ENCODE measurements at regions not wholly inside any gene's neighbourhood (a gene's known extent, or its start where the extent isn't known, plus 50 kb on each side); places are given as distances from the start of the nearest gene placed in this dataset.

DNA sequence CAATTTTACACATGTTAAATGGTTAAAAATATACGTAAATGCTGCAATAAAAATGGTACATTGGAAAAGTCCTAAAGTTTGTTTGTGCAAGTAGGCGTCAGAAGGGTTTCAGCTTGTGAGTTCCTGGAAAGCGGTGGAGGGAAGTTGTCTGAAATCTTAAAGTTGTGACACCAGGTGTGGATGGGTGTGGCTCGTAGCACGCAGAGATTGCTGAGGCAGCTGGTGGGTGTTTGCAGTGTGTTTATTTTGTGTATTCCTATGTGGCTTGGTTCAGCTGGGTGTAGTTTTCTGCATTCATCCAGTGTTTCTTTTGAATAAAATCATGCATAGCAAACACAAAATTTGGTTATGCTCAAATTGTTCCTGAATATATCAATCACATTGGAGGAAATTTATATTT is 136.8 kb upstream of the TBX3 start:
- Histone ChIP-seq H3K4me3 (replicated peaks in 1 of 2; ENCODE audit: low read depth in 1 of 2, low read length in 2 of 2) (no peak overlapping the region), H3K9me2 (ENCODE audit: insufficient read depth) (no peaks in the 10 kb centered on the region), H3K27me3 (ENCODE audit: insufficient read depth, low read length) (peaks cover 8% of the 10 kb centered on the region; the same call in 1 of the 2 replicates), H3K4me1 (ENCODE audit: control insufficient read depth in 1 of 2, insufficient read depth in 2 of 2, low read length in 2 of 2) (no peaks in the 10 kb centered on the region), H3K36me3 (ENCODE audit: control insufficient read depth in 1 of 2, insufficient read depth in 2 of 2, low read length in 2 of 2) (no peaks in the 10 kb centered on the region), H3K27ac (ENCODE audit: low read depth, low read length) (no peak overlapping the region), H3K4me2 (ENCODE audit: low read length) (no peak overlapping the region), H2AFZ (ENCODE audit: low read depth, low read length, poor library complexity, severe bottlenecking) (no peak overlapping the region), H3K9me3 (ENCODE audit: control insufficient read depth in 1 of 2, insufficient read depth in 1 of 2, low read depth in 1 of 2, low read length in 2 of 2) (no peaks in the 10 kb centered on the region), H4K20me1 (ENCODE audit: insufficient read depth) (no peaks in the 10 kb centered on the region), H3K9ac (ENCODE audit: low read length) (no peak overlapping the region), H3K79me2 (ENCODE audit: insufficient read depth, low read length) (no peaks in the 10 kb centered on the region)
- no TSS peak for BruUV-seq (replicated peaks)
- no peak for DNase-seq (ENCODE audit: low read depth, low spot score)
- ChIA-PET CTCF (no interaction called here), POLR2A (interaction anchor here (0.7 kb wide), 1 partner anchor 137 kb away, joined by 3 read pairs; the partner anchor contains the start of gene TBX3), RAD21 (ENCODE audit: low non-redundant PET in 1 of 2, low total read pairs in 2 of 2, uncharacterized antibody in 2 of 2, unreplicated experiment in 2 of 2) (no interaction called here)
- TF ChIP-seq JUND (IDR thresholded peaks at IDR 0.05) (no peak), SIN3A (IDR thresholded peaks at IDR 0.05; ENCODE audit: low read depth) (no peak), EZH2 (IDR thresholded peaks at IDR 0.05) (no peak), ZNF274 (IDR thresholded peaks at IDR 0.05; ENCODE audit: low read depth, low read length) (no peak)
- ATAC-seq: no peak
- intact Hi-C loops (cut with micrococcal nuclease): no loop called here

DNA sequence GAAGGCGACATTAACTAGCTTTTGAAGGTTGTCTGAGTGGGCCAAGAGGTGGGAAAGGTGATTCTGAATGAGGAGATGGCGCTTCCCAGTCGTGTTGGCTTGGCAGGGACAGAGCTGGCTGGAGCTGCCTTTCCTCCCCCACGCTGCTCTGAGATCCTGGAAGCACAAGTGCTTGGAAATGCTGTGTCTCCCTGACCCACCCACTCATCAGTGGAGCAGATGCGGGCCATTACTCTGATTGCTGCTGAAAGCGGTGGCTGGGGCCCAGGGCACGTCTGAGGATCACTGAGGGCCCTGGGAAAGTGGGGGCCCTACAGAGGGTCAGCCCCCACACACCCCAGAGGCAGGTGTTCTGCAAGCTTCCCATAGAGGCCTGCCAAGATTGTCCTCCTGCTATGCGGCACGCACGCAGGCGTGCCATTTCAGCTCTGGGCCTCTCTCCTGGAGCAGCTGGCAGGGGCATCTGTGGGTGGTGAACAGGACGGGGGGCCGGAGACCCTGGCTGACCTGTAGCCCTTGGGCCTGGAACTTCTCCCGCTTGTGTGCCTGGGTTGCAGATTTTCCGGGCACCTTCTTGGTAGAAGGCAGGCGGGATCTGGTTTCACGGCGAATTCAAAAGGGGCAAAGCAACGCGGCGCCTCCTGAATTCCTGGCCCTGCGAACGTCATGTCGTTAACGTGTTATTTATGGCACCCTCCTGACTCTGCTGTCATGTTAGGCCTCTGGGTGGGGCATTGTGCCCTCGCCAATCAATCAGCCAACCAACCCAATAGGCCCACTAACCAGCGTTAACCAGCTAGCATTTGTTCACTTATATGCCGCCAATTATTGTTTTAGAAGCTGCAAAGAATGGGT is 133.8 kb upstream of the TBX3 start:
- RAD21 ChIA-PET (ENCODE audit: low non-redundant PET in 1 of 2, low total read pairs in 2 of 2, uncharacterized antibody in 2 of 2, unreplicated experiment in 2 of 2): no interaction called here
- POLR2A ChIA-PET: no interaction called here
- no peak overlapping the region for H3K4me3 ChIP-seq (replicated peaks in 1 of 2; ENCODE audit: low read depth in 1 of 2, low read length in 2 of 2)
- H3K4me2 ChIP-seq (ENCODE audit: low read length): no peak overlapping the region
- CTCF ChIA-PET: no interaction called here
- no peaks in the 10 kb centered on the region for H3K9me2 ChIP-seq (ENCODE audit: insufficient read depth)
- H3K79me2 ChIP-seq (ENCODE audit: insufficient read depth, low read length): no peaks in the 10 kb centered on the region
- H3K27me3 ChIP-seq (ENCODE audit: insufficient read depth, low read length): no peaks in the 10 kb centered on the region; the same call in 1 of the 2 replicates
- H3K4me1 ChIP-seq (ENCODE audit: control insufficient read depth in 1 of 2, insufficient read depth in 2 of 2, low read length in 2 of 2): no peaks in the 10 kb centered on the region
- ATAC-seq: no peak
- TF ChIP-seq FOSL1 (IDR thresholded peaks at IDR 0.05; ENCODE audit: low read depth) (no peak), ELF1 (IDR thresholded peaks at IDR 0.05; ENCODE audit: borderline replicate concordance, low read depth) (no peak), ZFX (IDR thresholded peaks at IDR 0.05) (no peak), SP1 (IDR thresholded peaks at IDR 0.05; ENCODE audit: low read depth) (no peak), POLR2AphosphoS5 (IDR thresholded peaks at IDR 0.05; ENCODE audit: low read depth, low read length) (no peak), EZH2phosphoT487 (IDR thresholded peaks at IDR 0.05; ENCODE audit: borderline replicate concordance) (no peak), POLR2A (IDR thresholded peaks at IDR 0.05; ENCODE audit: borderline replicate concordance, extremely low read depth, insufficient read depth, insufficient read length) (no peak), JUND (IDR thresholded peaks at IDR 0.05) (no peak), TCF7L2 (IDR thresholded peaks at IDR 0.05; ENCODE audit: borderline replicate concordance, extremely low read depth, insufficient read depth, insufficient read length) (no peak), ZNF274 (IDR thresholded peaks at IDR 0.05; ENCODE audit: low read depth, low read length) (no peak)
- TF ChIP-seq, protein P1, sequence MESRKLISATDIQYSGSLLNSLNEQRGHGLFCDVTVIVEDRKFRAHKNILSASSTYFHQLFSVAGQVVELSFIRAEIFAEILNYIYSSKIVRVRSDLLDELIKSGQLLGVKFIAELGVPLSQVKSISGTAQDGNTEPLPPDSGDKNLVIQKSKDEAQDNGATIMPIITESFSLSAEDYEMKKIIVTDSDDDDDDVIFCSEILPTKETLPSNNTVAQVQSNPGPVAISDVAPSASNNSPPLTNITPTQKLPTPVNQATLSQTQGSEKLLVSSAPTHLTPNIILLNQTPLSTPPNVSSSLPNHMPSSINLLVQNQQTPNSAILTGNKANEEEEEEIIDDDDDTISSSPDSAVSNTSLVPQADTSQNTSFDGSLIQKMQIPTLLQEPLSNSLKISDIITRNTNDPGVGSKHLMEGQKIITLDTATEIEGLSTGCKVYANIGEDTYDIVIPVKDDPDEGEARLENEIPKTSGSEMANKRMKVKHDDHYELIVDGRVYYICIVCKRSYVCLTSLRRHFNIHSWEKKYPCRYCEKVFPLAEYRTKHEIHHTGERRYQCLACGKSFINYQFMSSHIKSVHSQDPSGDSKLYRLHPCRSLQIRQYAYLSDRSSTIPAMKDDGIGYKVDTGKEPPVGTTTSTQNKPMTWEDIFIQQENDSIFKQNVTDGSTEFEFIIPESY (IDR thresholded peaks at IDR 0.05; ENCODE audit: extremely low read depth, insufficient replicate concordance, low read length): no peak
- TF ChIP-seq, protein P2, sequence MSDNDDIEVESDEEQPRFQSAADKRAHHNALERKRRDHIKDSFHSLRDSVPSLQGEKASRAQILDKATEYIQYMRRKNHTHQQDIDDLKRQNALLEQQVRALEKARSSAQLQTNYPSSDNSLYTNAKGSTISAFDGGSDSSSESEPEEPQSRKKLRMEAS (IDR thresholded peaks at IDR 0.05): no peak
- TF ChIP-seq, protein P3, sequence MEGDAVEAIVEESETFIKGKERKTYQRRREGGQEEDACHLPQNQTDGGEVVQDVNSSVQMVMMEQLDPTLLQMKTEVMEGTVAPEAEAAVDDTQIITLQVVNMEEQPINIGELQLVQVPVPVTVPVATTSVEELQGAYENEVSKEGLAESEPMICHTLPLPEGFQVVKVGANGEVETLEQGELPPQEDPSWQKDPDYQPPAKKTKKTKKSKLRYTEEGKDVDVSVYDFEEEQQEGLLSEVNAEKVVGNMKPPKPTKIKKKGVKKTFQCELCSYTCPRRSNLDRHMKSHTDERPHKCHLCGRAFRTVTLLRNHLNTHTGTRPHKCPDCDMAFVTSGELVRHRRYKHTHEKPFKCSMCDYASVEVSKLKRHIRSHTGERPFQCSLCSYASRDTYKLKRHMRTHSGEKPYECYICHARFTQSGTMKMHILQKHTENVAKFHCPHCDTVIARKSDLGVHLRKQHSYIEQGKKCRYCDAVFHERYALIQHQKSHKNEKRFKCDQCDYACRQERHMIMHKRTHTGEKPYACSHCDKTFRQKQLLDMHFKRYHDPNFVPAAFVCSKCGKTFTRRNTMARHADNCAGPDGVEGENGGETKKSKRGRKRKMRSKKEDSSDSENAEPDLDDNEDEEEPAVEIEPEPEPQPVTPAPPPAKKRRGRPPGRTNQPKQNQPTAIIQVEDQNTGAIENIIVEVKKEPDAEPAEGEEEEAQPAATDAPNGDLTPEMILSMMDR (IDR thresholded peaks at IDR 0.05 in 2 of 3, conservative IDR thresholded peaks at IDR 0.05 in 1 of 3; ENCODE audit: borderline replicate concordance in 1 of 3, insufficient read depth in 1 of 3, low read depth in 2 of 3, low read length in 2 of 3): no peak
- no peak overlapping the region for H3K27ac ChIP-seq (ENCODE audit: low read depth, low read length)
- no TSS peak for BruUV-seq (replicated peaks)
- H3K36me3 ChIP-seq (ENCODE audit: control insufficient read depth in 1 of 2, insufficient read depth in 2 of 2, low read length in 2 of 2): no peaks in the 10 kb centered on the region
- no peaks in the 10 kb centered on the region for H3K9me3 ChIP-seq (ENCODE audit: control insufficient read depth in 1 of 2, insufficient read depth in 1 of 2, low read depth in 1 of 2, low read length in 2 of 2)
- no peaks in the 10 kb centered on the region for H4K20me1 ChIP-seq (ENCODE audit: insufficient read depth)
- DNase-seq (ENCODE audit: low read depth, low spot score): no peak
- intact Hi-C loops (cut with micrococcal nuclease): no loop called here
- H3K9ac ChIP-seq (ENCODE audit: low read length): no peak overlapping the region
- H2AFZ ChIP-seq (ENCODE audit: low read depth, low read length, poor library complexity, severe bottlenecking): no peak overlapping the region

All from HCT116 (cell line).